H1 (cell line): ENCODE measurements at regions not wholly inside any gene's neighbourhood (a gene's known extent, or its start where the extent isn't known, plus 50 kb on each side); places are given as distances from the start of the nearest gene placed in this dataset.

Source experiments
- CTCF ChIA-PET: fragments of 300-600 bp; sonication (Branson Sonifier 250); formaldehyde crosslinking; loops from one replicate; lab custom pipeline; 2021; ENCODE audit not compliant: partially characterized antibody; lab: Charles Lee
- POLR2A ChIA-PET: fragments of 300-600 bp; sonication (Branson Sonifier 250); formaldehyde crosslinking; loops from one replicate; lab custom pipeline; 2021; ENCODE audit warnings: inconsistent platforms; ENCODE audit not compliant: partially characterized antibody; lab: Charles Lee
- DNase-seq, 2 experiments: peaks; one replicate each; pipeline versions ENCODE4 v3.0.0 to v3.0.0-alpha.2; 2010 to 2022; ENCODE audit warnings: low spot score in 2 of 2, low read depth in 1 of 2, mixed read lengths in 1 of 2
- FAIRE-seq: peaks from 2 replicates; lab custom pipeline; 2011; peaks lifted over from hg19 to GRCh38; lab: Jason Lieb, UNC
- H2AFZ ChIP-seq: 2 replicates; pipeline ENCODE4 v1.8.1; 2012; ENCODE audit warnings: low read length, inconsistent platforms
- H2AK5ac ChIP-seq: 2 replicates; pipeline ENCODE4 v1.6.1; 2013; ENCODE audit warnings: low read depth, low read length
- H2BK120ac ChIP-seq: replicated peaks from 2 replicates; pipeline ENCODE3; 2013; ENCODE audit warnings: low read depth, low read length, inconsistent platforms
- H2BK12ac ChIP-seq: 2 replicates; pipeline ENCODE4 v1.6.1; 2013; ENCODE audit warnings: low read depth, low read length
- H2BK15ac ChIP-seq: 2 replicates; pipeline ENCODE4 v1.6.1; 2013; ENCODE audit warnings: low read length
- H2BK20ac ChIP-seq: 2 replicates; pipeline ENCODE4 v1.6.1; 2013; ENCODE audit warnings: low read length
- H2BK5ac ChIP-seq: 2 replicates; pipeline ENCODE4 v1.6.1; 2013; ENCODE audit warnings: low read depth, low read length
- H3K14ac ChIP-seq: 2 replicates; pipeline ENCODE4 v1.6.1; 2013; ENCODE audit warnings: inconsistent platforms; ENCODE audit not compliant: insufficient read length
- H3K18ac ChIP-seq: 2 replicates; pipeline ENCODE4 v1.6.1; 2013; ENCODE audit warnings: low read length; ENCODE audit errors: extremely low read depth
- H3K23ac ChIP-seq: 2 replicates; pipeline ENCODE4 v1.6.1; 2013; ENCODE audit warnings: inconsistent platforms; ENCODE audit not compliant: insufficient read length
- H3K23me2 ChIP-seq: 2 replicates; pipeline ENCODE4 v1.6.1; 2013; ENCODE audit warnings: low read depth, low read length
- H3K27ac ChIP-seq: 2 replicates; pipeline ENCODE4 v1.6.1; 2011; ENCODE audit warnings: low read depth, low read length, inconsistent platforms
- H3K27me3 ChIP-seq, 4 experiments: replicated peaks in 1 of 4; 1 replicate in 1 of 4; 2 replicates in 3 of 4; pipeline versions ENCODE4 v1.6.1 to v1.8.1; 2011 to 2013; ENCODE audit warnings: low read length in 3 of 4, mild to moderate bottlenecking in 3 of 4, inconsistent platforms in 2 of 4, mixed read lengths in 2 of 4, moderate library complexity in 1 of 4; ENCODE audit not compliant: control insufficient read depth in 3 of 4, insufficient read depth in 3 of 4; ENCODE audit errors: extremely low read depth in 1 of 4
- H3K36me3 ChIP-seq, 4 experiments: 2 replicates each; pipeline versions ENCODE4 v1.6.1 to v1.8.1; 2011 to 2013; ENCODE audit warnings: mild to moderate bottlenecking in 4 of 4, low read length in 3 of 4, moderate library complexity in 2 of 4, control low read depth in 1 of 4, inconsistent platforms in 1 of 4; ENCODE audit not compliant: insufficient read depth in 4 of 4, control insufficient read depth in 2 of 4
- H3K4ac ChIP-seq: replicated peaks from 2 replicates; pipeline ENCODE3; 2013; ENCODE audit warnings: low read length, low read depth, mixed read lengths, inconsistent platforms; ENCODE audit not compliant: insufficient read length
- H3K4me1 ChIP-seq, 4 experiments: replicated peaks in 1 of 4; 1 replicate in 1 of 4; 2 replicates in 3 of 4; pipeline versions ENCODE4 v1.6.1 to v1.8.1; 2011 to 2013; ENCODE audit warnings: low read length in 3 of 4, inconsistent platforms in 2 of 4, mixed read lengths in 1 of 4; ENCODE audit not compliant: insufficient read depth in 4 of 4, control insufficient read depth in 3 of 4
- H3K4me2 ChIP-seq, 2 experiments: 2 replicates each; pipeline versions ENCODE4 v1.6.1 to v1.8.1; 2011 to 2013; ENCODE audit warnings: low read depth in 2 of 2, low read length in 2 of 2, control low read depth in 1 of 2, inconsistent platforms in 1 of 2, mild to moderate bottlenecking in 1 of 2; ENCODE audit not compliant: insufficient read depth in 1 of 2
- H3K4me3 ChIP-seq, 4 experiments: fragments of 200-600, 300-600 bp in 1 of 4; sonication (generic), shearing (Covaris generic), sonication (Bioruptor Twin) in 1 of 4; 2 replicates each; pipeline versions ENCODE4 v1.5.1 to v1.8.1; 2011 to 2016; ENCODE audit warnings: low read length in 4 of 4, low read depth in 3 of 4, control low read depth in 2 of 4, inconsistent platforms in 2 of 4, mild to moderate bottlenecking in 2 of 4, mixed read lengths in 1 of 4, moderate library complexity in 1 of 4; ENCODE audit not compliant: insufficient read depth in 2 of 4; ENCODE audit errors: extremely low read depth in 1 of 4
- H3K56ac ChIP-seq: replicated peaks from 2 replicates; pipeline ENCODE3; 2013; ENCODE audit warnings: low read depth, mild to moderate bottlenecking, mixed read lengths, low read length, inconsistent platforms; ENCODE audit not compliant: insufficient read length
- H3K79me1 ChIP-seq: 2 replicates; pipeline ENCODE4 v1.6.1; 2013; ENCODE audit warnings: low read depth, low read length, control low read depth
- H3K79me2 ChIP-seq, 2 experiments: 2 replicates each; pipeline versions ENCODE4 v1.6.1 to v1.8.1; 2012 to 2013; ENCODE audit warnings: low read length in 2 of 2, mild to moderate bottlenecking in 2 of 2, inconsistent platforms in 1 of 2; ENCODE audit not compliant: insufficient read depth in 2 of 2, control insufficient read depth in 1 of 2
- H3K9ac ChIP-seq, 4 experiments: replicated peaks in 1 of 4; 1 replicate in 1 of 4; 2 replicates in 3 of 4; pipeline versions ENCODE4 v1.6.1 to v1.8.1; 2011 to 2013; ENCODE audit warnings: low read depth in 3 of 4, low read length in 3 of 4, control low read depth in 2 of 4, mild to moderate bottlenecking in 2 of 4, moderate library complexity in 2 of 4, inconsistent platforms in 1 of 4; ENCODE audit errors: extremely low read depth in 1 of 4
- H3K9me3 ChIP-seq, 2 experiments: 2 replicates each; pipeline versions ENCODE4 v1.6.1 to v1.8.1; 2012 to 2013; ENCODE audit warnings: mild to moderate bottlenecking in 2 of 2, moderate library complexity in 2 of 2, control low read depth in 1 of 2, inconsistent platforms in 1 of 2, low read depth in 1 of 2, low read length in 1 of 2, mixed read lengths in 1 of 2; ENCODE audit not compliant: insufficient read depth in 2 of 2
- H4K20me1 ChIP-seq, 2 experiments: replicated peaks in 1 of 2; 2 replicates each; pipeline versions ENCODE3 to v1.8.1; 2011 to 2013; ENCODE audit warnings: inconsistent platforms in 2 of 2, low read length in 2 of 2, mild to moderate bottlenecking in 1 of 2; ENCODE audit not compliant: insufficient read depth in 2 of 2, control insufficient read depth in 1 of 2
- H4K5ac ChIP-seq: 2 replicates; pipeline ENCODE4 v1.6.1; 2013; ENCODE audit warnings: low read length, low read depth, mixed read lengths, inconsistent platforms; ENCODE audit not compliant: insufficient read length
- H4K8ac ChIP-seq: 2 replicates; pipeline ENCODE4 v1.8.0; 2013; ENCODE audit warnings: mild to moderate bottlenecking, moderate library complexity, low read length, inconsistent platforms; ENCODE audit not compliant: insufficient read depth; ENCODE audit errors: extremely low read depth
- H4K91ac ChIP-seq: replicated peaks from 2 replicates; pipeline ENCODE3; 2013; ENCODE audit warnings: low read length, mixed read lengths, inconsistent platforms; ENCODE audit not compliant: insufficient read length
- JUN ChIP-seq: IDR thresholded peaks from 2 replicates; pipeline ENCODE4 v1.6.1; 2011; ENCODE audit warnings: low read depth, mild to moderate bottlenecking, improper control_type of control experiment, low read length
- JUND ChIP-seq: IDR thresholded peaks from 2 replicates; pipeline ENCODE4 v1.6.1; 2011; ENCODE audit warnings: mild to moderate bottlenecking, improper control_type of control experiment, low read length
- SUZ12 ChIP-seq: fragments of 200-600 bp; sonication (generic); IDR thresholded peaks from 2 replicates; pipeline ENCODE4 v1.6.1; 2012; ENCODE audit warnings: mild to moderate bottlenecking, inconsistent platforms, low read length, moderate library complexity, mixed read lengths
- TAF1 ChIP-seq: IDR thresholded peaks from 2 replicates; pipeline ENCODE4 v1.6.1; 2011; ENCODE audit warnings: mild to moderate bottlenecking, low read depth, low read length
- WGBS, 2 experiments: shearing (Covaris generic) in 1 of 2; methylation state at CpG; one replicate each; pipeline versions ENCODE4 v1.1.6 to v1.1.7; 2013 to 2015; ENCODE audit warnings: low lambda C conversion rate in 2 of 2, mixed read lengths in 2 of 2, inconsistent platforms in 1 of 2, low coverage in 1 of 2, missing lambda C conversion rate in 1 of 2; ENCODE audit not compliant: insufficient replicate concordance in 2 of 2, insufficient coverage in 1 of 2, insufficient read length in 1 of 2; ENCODE audit errors: extremely low coverage in 1 of 2, missing lambda C conversion rate in 1 of 2; 5-methylcytosine and 5-hydroxymethylcytosine counted together

DNA sequence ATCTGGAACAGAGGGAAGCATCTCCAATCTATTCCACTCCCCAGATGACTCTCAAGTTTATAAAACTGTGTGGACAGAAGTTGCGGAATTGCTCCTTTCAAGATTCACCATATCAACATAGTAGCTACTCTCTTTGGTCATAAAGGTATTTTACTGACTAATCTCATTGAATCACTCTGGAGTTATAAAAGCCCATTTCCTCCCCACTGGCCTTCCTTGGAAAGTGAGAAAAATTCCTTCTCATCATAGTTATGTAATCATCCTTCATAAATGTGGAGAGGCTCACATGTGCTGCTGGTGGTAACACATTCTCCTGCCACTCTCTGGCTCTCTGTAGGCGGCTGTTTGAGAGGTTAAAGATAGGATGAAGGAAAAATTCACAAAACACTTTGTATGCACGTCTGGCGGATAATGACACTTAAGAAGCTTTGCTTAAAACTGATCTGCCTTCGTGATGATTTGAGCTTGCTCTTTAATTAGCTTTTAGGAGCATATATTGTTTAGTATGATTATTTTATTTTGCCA, 1034.0 kb upstream of the EEF2KMT start:
- no peak for FAIRE-seq
- Histone ChIP-seq H3K27ac (no peak overlapping the region), H3K4ac (no peak overlapping the region), H2BK20ac (no peak overlapping the region), H3K9me3 (no peaks in the 10 kb centered on the region), H2BK15ac (no peak overlapping the region), H3K18ac (no peak overlapping the region), H3K36me3 (no peaks in the 10 kb centered on the region), H2BK5ac (no peak overlapping the region), H3K23me2 (no peaks in the 10 kb centered on the region), H3K14ac (no peak overlapping the region), H2AK5ac (no peak overlapping the region), H4K91ac (no peak overlapping the region), H3K4me3 (no peak overlapping the region), H3K23ac (no peak overlapping the region), H3K4me1 (no peaks in the 10 kb centered on the region), H4K8ac (no peak overlapping the region), H2BK120ac (no peak overlapping the region), H2AFZ (no peak overlapping the region), H3K27me3 (no peaks in the 10 kb centered on the region), H3K4me2 (no peak overlapping the region), H3K56ac (no peak overlapping the region), H3K79me1 (no peaks in the 10 kb centered on the region), H3K79me2 (no peaks in the 10 kb centered on the region), H2BK12ac (no peak overlapping the region), H3K9ac (no peak overlapping the region), H4K5ac (no peak overlapping the region), H4K20me1 (no peaks in the 10 kb centered on the region)
- TF ChIP-seq TAF1, result no peak
- no peak for TF ChIP-seq SUZ12
- TF ChIP-seq JUND, result no peak
- TF ChIP-seq JUN, result no peak
- ChIA-PET CTCF (interaction anchor here (0.6 to 3.3 kb wide), 11 partner anchors 8 to 719 kb away, joined by 3 to 21 read pairs (median 5); no protein-coding TSS in a partner anchor), POLR2A (interaction anchor here (1.1 kb wide), 1 partner anchor 11 kb away, joined by 3 read pairs; no protein-coding TSS in a partner anchor)
- WGBS, 2 experiments, result 90% methylated on average over 5 of the region's 5 CpGs; no CpG with 5 or more reads in 1 of the 2 experiments
- DNase-seq, result no peak
